H1 (cell line): ENCODE measurements at regions not wholly inside any gene's neighbourhood (a gene's known extent, or its start where the extent isn't known, plus 50 kb on each side); places are given as distances from the start of the nearest gene placed in this dataset.

ENCODE experiments used
- CTCF ChIA-PET: fragments of 300-600 bp; sonication (Branson Sonifier 250); formaldehyde crosslinking; loops from one replicate; lab custom pipeline; 2021; ENCODE audit not compliant: partially characterized antibody; lab: Charles Lee
- POLR2A ChIA-PET: fragments of 300-600 bp; sonication (Branson Sonifier 250); formaldehyde crosslinking; loops from one replicate; lab custom pipeline; 2021; ENCODE audit warnings: inconsistent platforms; ENCODE audit not compliant: partially characterized antibody; lab: Charles Lee
- DNase-seq, 2 experiments: peaks; one replicate each; pipeline versions ENCODE4 v3.0.0 to v3.0.0-alpha.2; 2010 to 2022; ENCODE audit warnings: low spot score in 2 of 2, low read depth in 1 of 2, mixed read lengths in 1 of 2
- FAIRE-seq: peaks from 2 replicates; lab custom pipeline; 2011; peaks lifted over from hg19 to GRCh38; lab: Jason Lieb, UNC
- H2AFZ ChIP-seq: 2 replicates; pipeline ENCODE4 v1.8.1; 2012; ENCODE audit warnings: low read length, inconsistent platforms
- H2AK5ac ChIP-seq: 2 replicates; pipeline ENCODE4 v1.6.1; 2013; ENCODE audit warnings: low read depth, low read length
- H2BK120ac ChIP-seq: replicated peaks from 2 replicates; pipeline ENCODE3; 2013; ENCODE audit warnings: low read depth, low read length, inconsistent platforms
- H2BK12ac ChIP-seq: 2 replicates; pipeline ENCODE4 v1.6.1; 2013; ENCODE audit warnings: low read depth, low read length
- H2BK15ac ChIP-seq: 2 replicates; pipeline ENCODE4 v1.6.1; 2013; ENCODE audit warnings: low read length
- H2BK20ac ChIP-seq: 2 replicates; pipeline ENCODE4 v1.6.1; 2013; ENCODE audit warnings: low read length
- H2BK5ac ChIP-seq: 2 replicates; pipeline ENCODE4 v1.6.1; 2013; ENCODE audit warnings: low read depth, low read length
- H3K14ac ChIP-seq: 2 replicates; pipeline ENCODE4 v1.6.1; 2013; ENCODE audit warnings: inconsistent platforms; ENCODE audit not compliant: insufficient read length
- H3K18ac ChIP-seq: 2 replicates; pipeline ENCODE4 v1.6.1; 2013; ENCODE audit warnings: low read length; ENCODE audit errors: extremely low read depth
- H3K23ac ChIP-seq: 2 replicates; pipeline ENCODE4 v1.6.1; 2013; ENCODE audit warnings: inconsistent platforms; ENCODE audit not compliant: insufficient read length
- H3K23me2 ChIP-seq: 2 replicates; pipeline ENCODE4 v1.6.1; 2013; ENCODE audit warnings: low read depth, low read length
- H3K27ac ChIP-seq: 2 replicates; pipeline ENCODE4 v1.6.1; 2011; ENCODE audit warnings: low read depth, low read length, inconsistent platforms
- H3K27me3 ChIP-seq, 4 experiments: replicated peaks in 1 of 4; 1 replicate in 1 of 4; 2 replicates in 3 of 4; pipeline versions ENCODE4 v1.6.1 to v1.8.1; 2011 to 2013; ENCODE audit warnings: low read length in 3 of 4, mild to moderate bottlenecking in 3 of 4, inconsistent platforms in 2 of 4, mixed read lengths in 2 of 4, moderate library complexity in 1 of 4; ENCODE audit not compliant: control insufficient read depth in 3 of 4, insufficient read depth in 3 of 4; ENCODE audit errors: extremely low read depth in 1 of 4
- H3K36me3 ChIP-seq, 4 experiments: 2 replicates each; pipeline versions ENCODE4 v1.6.1 to v1.8.1; 2011 to 2013; ENCODE audit warnings: mild to moderate bottlenecking in 4 of 4, low read length in 3 of 4, moderate library complexity in 2 of 4, control low read depth in 1 of 4, inconsistent platforms in 1 of 4; ENCODE audit not compliant: insufficient read depth in 4 of 4, control insufficient read depth in 2 of 4
- H3K4ac ChIP-seq: replicated peaks from 2 replicates; pipeline ENCODE3; 2013; ENCODE audit warnings: low read length, low read depth, mixed read lengths, inconsistent platforms; ENCODE audit not compliant: insufficient read length
- H3K4me1 ChIP-seq, 4 experiments: replicated peaks in 1 of 4; 1 replicate in 1 of 4; 2 replicates in 3 of 4; pipeline versions ENCODE4 v1.6.1 to v1.8.1; 2011 to 2013; ENCODE audit warnings: low read length in 3 of 4, inconsistent platforms in 2 of 4, mixed read lengths in 1 of 4; ENCODE audit not compliant: insufficient read depth in 4 of 4, control insufficient read depth in 3 of 4
- H3K4me2 ChIP-seq, 2 experiments: 2 replicates each; pipeline versions ENCODE4 v1.6.1 to v1.8.1; 2011 to 2013; ENCODE audit warnings: low read depth in 2 of 2, low read length in 2 of 2, control low read depth in 1 of 2, inconsistent platforms in 1 of 2, mild to moderate bottlenecking in 1 of 2; ENCODE audit not compliant: insufficient read depth in 1 of 2
- H3K4me3 ChIP-seq, 4 experiments: fragments of 200-600, 300-600 bp in 1 of 4; sonication (generic), shearing (Covaris generic), sonication (Bioruptor Twin) in 1 of 4; 2 replicates each; pipeline versions ENCODE4 v1.5.1 to v1.8.1; 2011 to 2016; ENCODE audit warnings: low read length in 4 of 4, low read depth in 3 of 4, control low read depth in 2 of 4, inconsistent platforms in 2 of 4, mild to moderate bottlenecking in 2 of 4, mixed read lengths in 1 of 4, moderate library complexity in 1 of 4; ENCODE audit not compliant: insufficient read depth in 2 of 4; ENCODE audit errors: extremely low read depth in 1 of 4
- H3K56ac ChIP-seq: replicated peaks from 2 replicates; pipeline ENCODE3; 2013; ENCODE audit warnings: low read depth, mild to moderate bottlenecking, mixed read lengths, low read length, inconsistent platforms; ENCODE audit not compliant: insufficient read length
- H3K79me1 ChIP-seq: 2 replicates; pipeline ENCODE4 v1.6.1; 2013; ENCODE audit warnings: low read depth, low read length, control low read depth
- H3K79me2 ChIP-seq, 2 experiments: 2 replicates each; pipeline versions ENCODE4 v1.6.1 to v1.8.1; 2012 to 2013; ENCODE audit warnings: low read length in 2 of 2, mild to moderate bottlenecking in 2 of 2, inconsistent platforms in 1 of 2; ENCODE audit not compliant: insufficient read depth in 2 of 2, control insufficient read depth in 1 of 2
- H3K9ac ChIP-seq, 4 experiments: replicated peaks in 1 of 4; 1 replicate in 1 of 4; 2 replicates in 3 of 4; pipeline versions ENCODE4 v1.6.1 to v1.8.1; 2011 to 2013; ENCODE audit warnings: low read depth in 3 of 4, low read length in 3 of 4, control low read depth in 2 of 4, mild to moderate bottlenecking in 2 of 4, moderate library complexity in 2 of 4, inconsistent platforms in 1 of 4; ENCODE audit errors: extremely low read depth in 1 of 4
- H3K9me3 ChIP-seq, 2 experiments: 2 replicates each; pipeline versions ENCODE4 v1.6.1 to v1.8.1; 2012 to 2013; ENCODE audit warnings: mild to moderate bottlenecking in 2 of 2, moderate library complexity in 2 of 2, control low read depth in 1 of 2, inconsistent platforms in 1 of 2, low read depth in 1 of 2, low read length in 1 of 2, mixed read lengths in 1 of 2; ENCODE audit not compliant: insufficient read depth in 2 of 2
- H4K20me1 ChIP-seq, 2 experiments: replicated peaks in 1 of 2; 2 replicates each; pipeline versions ENCODE3 to v1.8.1; 2011 to 2013; ENCODE audit warnings: inconsistent platforms in 2 of 2, low read length in 2 of 2, mild to moderate bottlenecking in 1 of 2; ENCODE audit not compliant: insufficient read depth in 2 of 2, control insufficient read depth in 1 of 2
- H4K5ac ChIP-seq: 2 replicates; pipeline ENCODE4 v1.6.1; 2013; ENCODE audit warnings: low read length, low read depth, mixed read lengths, inconsistent platforms; ENCODE audit not compliant: insufficient read length
- H4K8ac ChIP-seq: 2 replicates; pipeline ENCODE4 v1.8.0; 2013; ENCODE audit warnings: mild to moderate bottlenecking, moderate library complexity, low read length, inconsistent platforms; ENCODE audit not compliant: insufficient read depth; ENCODE audit errors: extremely low read depth
- H4K91ac ChIP-seq: replicated peaks from 2 replicates; pipeline ENCODE3; 2013; ENCODE audit warnings: low read length, mixed read lengths, inconsistent platforms; ENCODE audit not compliant: insufficient read length
- BRCA1 ChIP-seq: IDR thresholded peaks from 2 replicates; pipeline ENCODE4 v1.6.1; 2012; ENCODE audit warnings: low read depth, low read length, improper control_type of control experiment
- CEBPB ChIP-seq: IDR thresholded peaks from 2 replicates; pipeline ENCODE4 v1.6.1; 2012; ENCODE audit warnings: low read depth, low read length
- EP300 ChIP-seq, 2 experiments: IDR thresholded peaks; 1 replicate in 1 of 2; 2 replicates in 1 of 2; pipeline ENCODE4 v1.6.1; 2011 to 2012; ENCODE audit warnings: low read depth in 2 of 2, low read length in 2 of 2, mild to moderate bottlenecking in 2 of 2, borderline replicate concordance in 1 of 2, inconsistent platforms in 1 of 2, moderate library complexity in 1 of 2
- MAFK ChIP-seq: IDR thresholded peaks from 2 replicates; pipeline ENCODE4 v1.6.1; 2012; ENCODE audit warnings: low read depth, mild to moderate bottlenecking, improper control_type of control experiment, low read length
- TAF7 ChIP-seq: optimal IDR thresholded peaks from 2 replicates; pipeline ENCODE3; 2011; ENCODE audit warnings: low read depth, mild to moderate bottlenecking, inconsistent platforms, low read length, moderate library complexity, borderline replicate concordance
- WGBS, 2 experiments: shearing (Covaris generic) in 1 of 2; methylation state at CpG; one replicate each; pipeline versions ENCODE4 v1.1.6 to v1.1.7; 2013 to 2015; ENCODE audit warnings: low lambda C conversion rate in 2 of 2, mixed read lengths in 2 of 2, inconsistent platforms in 1 of 2, low coverage in 1 of 2, missing lambda C conversion rate in 1 of 2; ENCODE audit not compliant: insufficient replicate concordance in 2 of 2, insufficient coverage in 1 of 2, insufficient read length in 1 of 2; ENCODE audit errors: extremely low coverage in 1 of 2, missing lambda C conversion rate in 1 of 2; 5-methylcytosine and 5-hydroxymethylcytosine counted together
- TF ChIP-seq, protein P1 (sequence below), 3 experiments: IDR thresholded peaks; 1 replicate in 2 of 3; 2 replicates in 1 of 3; pipeline versions ENCODE4 v1.5.1 to v1.6.1; 2011; ENCODE audit warnings: low read length in 3 of 3, mild to moderate bottlenecking in 3 of 3, inconsistent platforms in 2 of 3, low read depth in 1 of 3, moderate library complexity in 1 of 3; ENCODE audit not compliant: insufficient read depth in 1 of 3; ENCODE audit errors: control extremely low read depth in 1 of 3
- TF ChIP-seq, protein P2 (sequence below): IDR thresholded peaks from 2 replicates; pipeline ENCODE4 v1.6.1; 2011; ENCODE audit warnings: low read depth, mild to moderate bottlenecking, low read length; ENCODE audit not compliant: insufficient read depth

DNA sequence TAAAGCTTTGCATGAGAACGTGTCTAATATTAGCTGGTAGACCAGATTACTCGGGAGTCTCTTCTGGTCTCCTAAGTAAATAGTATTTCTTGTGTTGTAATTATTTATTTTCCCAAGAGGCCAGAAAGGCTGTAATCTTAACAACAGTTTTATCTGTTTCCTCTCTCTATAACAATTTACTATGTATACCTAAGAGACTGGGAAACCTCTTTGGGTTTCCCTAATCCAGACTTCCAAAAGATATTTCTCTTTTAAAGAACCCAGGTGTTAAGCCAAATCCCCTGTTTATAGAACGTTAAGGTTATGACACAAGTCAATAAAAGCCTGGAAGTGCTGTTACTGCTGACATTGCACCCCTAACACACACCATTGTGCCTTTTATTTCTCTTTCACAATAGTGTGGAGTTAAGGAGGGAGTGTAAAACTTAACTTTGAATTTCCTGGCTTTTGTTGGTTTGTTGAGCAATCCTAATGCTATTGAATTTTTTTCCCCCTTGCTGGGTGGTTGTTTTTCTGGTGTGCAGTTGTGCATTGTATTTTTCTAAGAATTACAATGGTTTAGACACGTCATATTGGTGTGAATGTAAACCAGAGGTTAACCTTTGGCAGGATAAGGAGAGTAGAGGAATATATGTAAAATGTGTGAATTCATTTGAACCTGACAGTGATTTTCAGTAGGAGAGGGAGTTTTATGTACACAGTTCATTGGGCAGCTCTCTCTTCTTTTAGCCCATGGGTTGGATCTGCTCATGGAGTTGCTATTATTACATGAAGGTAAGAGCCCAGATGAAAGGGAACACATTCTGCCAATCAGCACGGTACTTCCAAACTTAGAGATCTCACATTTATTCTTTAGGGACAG, 192.8 kb downstream of the MTX2 start:
- no peaks in the 10 kb centered on the region for H3K36me3 ChIP-seq
- no peak overlapping the region for H3K18ac ChIP-seq
- no peaks in the 10 kb centered on the region for H3K23me2 ChIP-seq
- H3K27ac ChIP-seq, result no peak overlapping the region
- no peak overlapping the region for H3K4me2 ChIP-seq
- H2BK12ac ChIP-seq, result no peak overlapping the region
- H3K14ac ChIP-seq, result no peak overlapping the region
- no peak overlapping the region for H2AK5ac ChIP-seq
- ChIA-PET CTCF (interaction anchor here (1.0 to 10.2 kb wide), 4 partner anchors 12 to 321 kb away, joined by 3 to 111 read pairs (median 4); no protein-coding TSS in a partner anchor), POLR2A (no interaction called here)
- WGBS, 2 experiments, result 69% methylated on average over 5 of the region's 5 CpGs; no CpG with 5 or more reads in 1 of the 2 experiments
- H3K9ac ChIP-seq, result no peak overlapping the region
- no peak for FAIRE-seq
- H2BK15ac ChIP-seq, result no peak overlapping the region
- no peak overlapping the region for H4K5ac ChIP-seq
- no peaks in the 10 kb centered on the region for H3K27me3 ChIP-seq
- DNase-seq, result no peak
- H3K79me1 ChIP-seq, result no peaks in the 10 kb centered on the region
- peaks cover 0 to 2% (median 0%) of the 10 kb centered on the region in 4 experiments; a peak in 2 of 7 replicates for H3K4me1 ChIP-seq
- H3K9me3 ChIP-seq, result no peaks in the 10 kb centered on the region
- TF ChIP-seq, protein P1, sequence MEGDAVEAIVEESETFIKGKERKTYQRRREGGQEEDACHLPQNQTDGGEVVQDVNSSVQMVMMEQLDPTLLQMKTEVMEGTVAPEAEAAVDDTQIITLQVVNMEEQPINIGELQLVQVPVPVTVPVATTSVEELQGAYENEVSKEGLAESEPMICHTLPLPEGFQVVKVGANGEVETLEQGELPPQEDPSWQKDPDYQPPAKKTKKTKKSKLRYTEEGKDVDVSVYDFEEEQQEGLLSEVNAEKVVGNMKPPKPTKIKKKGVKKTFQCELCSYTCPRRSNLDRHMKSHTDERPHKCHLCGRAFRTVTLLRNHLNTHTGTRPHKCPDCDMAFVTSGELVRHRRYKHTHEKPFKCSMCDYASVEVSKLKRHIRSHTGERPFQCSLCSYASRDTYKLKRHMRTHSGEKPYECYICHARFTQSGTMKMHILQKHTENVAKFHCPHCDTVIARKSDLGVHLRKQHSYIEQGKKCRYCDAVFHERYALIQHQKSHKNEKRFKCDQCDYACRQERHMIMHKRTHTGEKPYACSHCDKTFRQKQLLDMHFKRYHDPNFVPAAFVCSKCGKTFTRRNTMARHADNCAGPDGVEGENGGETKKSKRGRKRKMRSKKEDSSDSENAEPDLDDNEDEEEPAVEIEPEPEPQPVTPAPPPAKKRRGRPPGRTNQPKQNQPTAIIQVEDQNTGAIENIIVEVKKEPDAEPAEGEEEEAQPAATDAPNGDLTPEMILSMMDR (IDR thresholded peaks at IDR 0.05; ENCODE audit: control extremely low read depth in 1 of 3, insufficient read depth in 1 of 3, low read depth in 1 of 3, low read length in 3 of 3), result no peak
- TF ChIP-seq BRCA1 (no peak), MAFK (no peak), TAF7 (no peak), CEBPB (peak; percentile 23; the same call in 1 of the 2 replicates), EP300 (IDR thresholded peaks at IDR 0.05; ENCODE audit: borderline replicate concordance in 1 of 2, low read depth in 2 of 2, low read length in 2 of 2) (no peak)
- TF ChIP-seq, protein P2, sequence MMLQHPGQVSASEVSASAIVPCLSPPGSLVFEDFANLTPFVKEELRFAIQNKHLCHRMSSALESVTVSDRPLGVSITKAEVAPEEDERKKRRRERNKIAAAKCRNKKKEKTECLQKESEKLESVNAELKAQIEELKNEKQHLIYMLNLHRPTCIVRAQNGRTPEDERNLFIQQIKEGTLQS, result no peak
- H3K56ac ChIP-seq, result no peak overlapping the region
- no peak overlapping the region for H2BK20ac ChIP-seq
- no peak overlapping the region for H3K4ac ChIP-seq
- no peak overlapping the region for H3K23ac ChIP-seq
- H4K20me1 ChIP-seq, result no peaks in the 10 kb centered on the region
- H2BK5ac ChIP-seq, result no peak overlapping the region
- H3K4me3 ChIP-seq, result no peak overlapping the region
- no peaks in the 10 kb centered on the region for H3K79me2 ChIP-seq
- no peak overlapping the region for H4K91ac ChIP-seq
- no peak overlapping the region for H4K8ac ChIP-seq
- H2BK120ac ChIP-seq, result no peak overlapping the region
- no peak overlapping the region for H2AFZ ChIP-seq
